Lower leg skin (tissue), 3 donors: ENCODE measurements at regions not wholly inside any gene's neighbourhood (a gene's known extent, or its start where the extent isn't known, plus 50 kb on each side); places are given as distances from the start of the nearest gene placed in this dataset.

Experiments
- CTCF ChIP-seq, 3 donors: fragments of 450-650 bp; IDR thresholded peaks; one replicate each; pipeline ENCODE4 v1.5.1; 2016; ENCODE audit warnings: antibody characterized with exemption in 3 of 3, mild to moderate bottlenecking in 3 of 3, moderate library complexity in 2 of 3
- POLR2A ChIP-seq, 2 donors: fragments of 450-650 bp; IDR thresholded peaks; one replicate each; pipeline ENCODE4 v1.6.1; 2016 to 2017; ENCODE audit warnings: antibody characterized with exemption in 2 of 2, mild to moderate bottlenecking in 1 of 2, moderate library complexity in 1 of 2

GRCh38 chrX:125673758-125674157, 354.1 kb downstream of the TEX13C start:
- no peak for TF ChIP-seq POLR2A (IDR thresholded peaks at IDR 0.05)
- TF ChIP-seq CTCF (IDR thresholded peaks at IDR 0.05): no peak
